ENCODE measurements at regions not wholly inside any gene's neighbourhood (a gene's known extent, or its start where the extent isn't known, plus 50 kb on each side); places are given as distances from the start of the nearest gene placed in this dataset.

DNA sequence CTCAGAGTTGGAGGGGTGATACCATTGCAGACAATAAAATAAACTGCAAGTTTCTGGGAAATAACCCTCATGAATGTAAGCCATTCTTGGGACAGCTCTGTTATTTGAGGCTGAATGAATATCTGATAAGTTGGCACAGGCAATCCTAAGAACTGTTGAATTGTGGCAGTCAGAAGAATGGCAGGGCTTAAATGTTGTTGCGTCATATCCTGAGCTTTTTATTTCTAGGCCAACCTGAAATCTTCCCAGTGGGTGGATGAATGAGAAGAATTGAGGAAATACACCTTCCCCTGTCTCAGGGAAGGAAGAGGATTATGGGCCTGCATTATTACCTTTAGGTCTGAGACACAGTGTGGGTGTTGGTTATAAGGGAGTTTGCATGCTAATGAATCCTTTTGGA is 64.4 kb upstream of the C4orf54 start:
- Mint-ChIP-seq H3K27me3 (ENCODE audit: low read depth) (no peaks in the 10 kb centered on the region), H3K4me1 (peaks cover 55% of the 10 kb centered on the region), H3K36me3 (ENCODE audit: low read depth) (no peaks in the 10 kb centered on the region), H3K9me3 (peaks cover 5% of the 10 kb centered on the region), H3K27ac (peak overlapping the region in 2 of 3 experiments; percentile 46 to 62), H3K4me3 (no peak overlapping the region)
- TF ChIP-seq, protein P1, sequence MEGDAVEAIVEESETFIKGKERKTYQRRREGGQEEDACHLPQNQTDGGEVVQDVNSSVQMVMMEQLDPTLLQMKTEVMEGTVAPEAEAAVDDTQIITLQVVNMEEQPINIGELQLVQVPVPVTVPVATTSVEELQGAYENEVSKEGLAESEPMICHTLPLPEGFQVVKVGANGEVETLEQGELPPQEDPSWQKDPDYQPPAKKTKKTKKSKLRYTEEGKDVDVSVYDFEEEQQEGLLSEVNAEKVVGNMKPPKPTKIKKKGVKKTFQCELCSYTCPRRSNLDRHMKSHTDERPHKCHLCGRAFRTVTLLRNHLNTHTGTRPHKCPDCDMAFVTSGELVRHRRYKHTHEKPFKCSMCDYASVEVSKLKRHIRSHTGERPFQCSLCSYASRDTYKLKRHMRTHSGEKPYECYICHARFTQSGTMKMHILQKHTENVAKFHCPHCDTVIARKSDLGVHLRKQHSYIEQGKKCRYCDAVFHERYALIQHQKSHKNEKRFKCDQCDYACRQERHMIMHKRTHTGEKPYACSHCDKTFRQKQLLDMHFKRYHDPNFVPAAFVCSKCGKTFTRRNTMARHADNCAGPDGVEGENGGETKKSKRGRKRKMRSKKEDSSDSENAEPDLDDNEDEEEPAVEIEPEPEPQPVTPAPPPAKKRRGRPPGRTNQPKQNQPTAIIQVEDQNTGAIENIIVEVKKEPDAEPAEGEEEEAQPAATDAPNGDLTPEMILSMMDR (IDR thresholded peaks at IDR 0.05; ENCODE audit: unreplicated experiment in 3 of 3): no peak

DNA sequence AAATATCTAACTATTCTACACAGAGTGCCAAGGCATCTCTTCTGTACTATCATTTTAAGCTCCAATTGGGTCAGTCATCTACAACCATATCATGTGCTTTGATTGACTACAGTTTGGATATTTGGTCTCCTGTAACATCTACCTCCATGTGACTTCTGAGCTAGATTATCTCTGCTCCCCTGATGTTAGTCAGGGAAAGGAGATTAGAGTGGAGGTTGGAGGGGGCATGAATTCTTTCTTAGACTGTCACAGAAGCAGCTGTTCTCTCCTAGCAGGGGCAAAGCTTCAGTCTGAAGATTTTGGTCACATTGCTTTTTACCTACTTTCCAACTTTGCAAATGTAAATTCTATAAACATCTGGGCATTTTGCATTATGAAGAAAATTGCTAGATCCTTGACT is 62.6 kb upstream of the C4orf54 start:
- Mint-ChIP-seq H3K4me3 (no peak overlapping the region), H3K4me1 (peaks cover 55% of the 10 kb centered on the region), H3K27ac (peak overlapping the region in 1 of 3 experiments; percentile 18), H3K9me3 (no peaks in the 10 kb centered on the region), H3K27me3 (ENCODE audit: low read depth) (no peaks in the 10 kb centered on the region), H3K36me3 (ENCODE audit: low read depth) (no peaks in the 10 kb centered on the region)
- TF ChIP-seq, protein P1 (IDR thresholded peaks at IDR 0.05; ENCODE audit: unreplicated experiment in 3 of 3): no peak

DNA sequence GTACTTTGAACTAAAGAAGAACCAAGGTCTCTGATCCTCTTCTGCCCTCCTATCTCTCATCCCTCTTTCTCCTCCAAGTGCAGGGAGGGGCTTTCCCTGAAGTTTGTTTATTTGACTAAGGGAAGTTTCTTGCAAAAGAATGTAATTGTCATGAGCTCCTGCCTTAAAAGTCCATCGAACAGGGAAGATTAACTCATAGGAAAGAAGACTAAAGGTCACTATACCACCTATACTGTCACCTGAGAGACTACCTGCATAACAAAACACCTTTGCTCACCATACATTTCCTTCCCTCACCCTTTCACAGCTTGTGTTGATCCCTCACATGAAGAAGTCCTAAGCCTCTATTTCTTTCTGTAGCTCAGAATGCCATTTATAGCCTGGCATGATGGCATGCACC is 59.4 kb upstream of the C4orf54 start:
- Mint-ChIP-seq H3K9me3 (no peaks in the 10 kb centered on the region), H3K27ac (no peak overlapping the region), H3K27me3 (ENCODE audit: low read depth) (no peaks in the 10 kb centered on the region), H3K4me1 (peaks cover 27% of the 10 kb centered on the region), H3K4me3 (no peak overlapping the region), H3K36me3 (ENCODE audit: low read depth) (no peaks in the 10 kb centered on the region)
- TF ChIP-seq, protein P1 (IDR thresholded peaks at IDR 0.05; ENCODE audit: unreplicated experiment in 3 of 3): no peak

DNA sequence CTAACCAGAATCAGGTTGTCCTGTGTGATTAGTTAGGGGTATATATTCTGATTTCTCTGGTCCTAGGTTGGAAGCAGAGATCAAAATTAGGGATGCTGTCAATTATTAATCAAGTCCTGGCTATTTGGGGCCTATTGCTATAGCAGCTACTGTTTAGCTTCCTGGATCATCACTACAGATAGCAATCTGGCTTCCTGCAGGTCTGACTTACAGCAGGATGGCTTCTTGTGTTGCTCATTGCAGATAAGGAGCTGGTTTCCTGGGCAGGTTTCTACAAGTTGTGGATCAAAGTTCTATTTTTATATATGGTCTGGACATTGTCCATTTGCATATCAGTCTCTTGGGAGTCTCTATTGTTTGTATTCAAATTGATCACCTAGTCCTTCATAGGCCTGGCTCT is 57.7 kb upstream of the C4orf54 start:
- no peak overlapping the region for H3K4me3 Mint-ChIP-seq
- H3K36me3 Mint-ChIP-seq (ENCODE audit: low read depth): no peaks in the 10 kb centered on the region
- no peak overlapping the region for H3K27ac Mint-ChIP-seq
- peaks cover 11% of the 10 kb centered on the region for H3K4me1 Mint-ChIP-seq
- TF ChIP-seq, protein P1 (IDR thresholded peaks at IDR 0.05; ENCODE audit: unreplicated experiment in 3 of 3): no peak
- no peaks in the 10 kb centered on the region for H3K9me3 Mint-ChIP-seq
- no peaks in the 10 kb centered on the region for H3K27me3 Mint-ChIP-seq (ENCODE audit: low read depth)

DNA sequence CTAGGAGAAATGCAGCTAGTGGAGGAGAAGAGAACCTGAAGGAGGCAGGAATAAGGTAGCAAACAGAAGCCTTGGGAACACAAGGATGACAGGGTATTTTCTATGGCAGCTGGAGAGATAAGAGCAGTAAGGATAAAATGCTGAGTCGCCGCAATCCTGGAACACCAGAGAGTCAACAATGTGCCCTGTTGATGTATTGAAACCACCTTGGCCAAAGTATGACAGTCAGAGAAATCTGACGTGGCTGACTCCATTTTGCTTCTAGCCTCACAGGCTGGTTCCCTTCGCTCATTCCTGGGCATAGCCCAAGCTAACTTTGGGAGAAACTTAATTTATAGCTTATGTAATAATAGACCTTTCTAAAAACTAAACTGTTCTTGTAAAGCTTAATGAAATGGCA is 56.6 kb upstream of the C4orf54 start:
- TF ChIP-seq, protein P1 (IDR thresholded peaks at IDR 0.05; ENCODE audit: unreplicated experiment in 3 of 3): no peak
- Mint-ChIP-seq H3K36me3 (ENCODE audit: low read depth) (no peaks in the 10 kb centered on the region), H3K4me1 (no peaks in the 10 kb centered on the region), H3K4me3 (no peak overlapping the region), H3K9me3 (no peaks in the 10 kb centered on the region), H3K27me3 (ENCODE audit: low read depth) (no peaks in the 10 kb centered on the region), H3K27ac (no peak overlapping the region)

DNA sequence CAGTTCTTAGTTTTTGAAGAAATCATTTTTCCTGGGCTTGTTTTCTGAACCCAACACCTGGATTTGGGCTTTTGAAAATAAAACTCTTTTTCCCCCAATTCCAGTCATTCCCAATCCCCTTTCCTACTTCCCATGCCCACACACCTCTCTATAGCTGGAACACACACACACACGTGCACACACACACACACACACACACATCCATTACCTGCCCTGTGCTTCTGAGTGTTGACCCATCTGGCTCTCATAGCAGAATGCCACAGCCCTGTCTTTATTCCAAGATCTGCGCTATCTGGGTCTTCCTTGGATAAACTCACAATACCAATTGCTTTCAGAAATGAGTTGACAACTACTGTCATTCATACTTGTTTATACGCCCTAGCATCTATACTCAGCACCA is 54.9 kb upstream of the C4orf54 start:
- Mint-ChIP-seq H3K27me3 (ENCODE audit: low read depth) (no peaks in the 10 kb centered on the region), H3K27ac (no peak overlapping the region), H3K4me1 (no peaks in the 10 kb centered on the region), H3K9me3 (no peaks in the 10 kb centered on the region), H3K4me3 (no peak overlapping the region), H3K36me3 (ENCODE audit: low read depth) (no peaks in the 10 kb centered on the region)
- TF ChIP-seq, protein P1 (IDR thresholded peaks at IDR 0.05; ENCODE audit: unreplicated experiment in 3 of 3): no peak
